GM23338 (cell line): ENCODE measurements at regions not wholly inside any gene's neighbourhood (a gene's known extent, or its start where the extent isn't known, plus 50 kb on each side); places are given as distances from the start of the nearest gene placed in this dataset.

Experiments
- ATAC-seq: fragments of 200-7000 bp; cut with Tn5 transposase; 3 replicates; pipeline ENCODE4 v1.9.1; 2020
- DNase-seq: peaks from one replicate; pipeline ENCODE4 v3.0.0-alpha.2; 2015; ENCODE audit warnings: low spot score
- H2AFZ ChIP-seq: fragments of 200-600 bp; sonication (generic); 2 replicates; pipeline ENCODE4 v1.8.0; 2016; ENCODE audit warnings: antibody characterized with exemption, mild to moderate bottlenecking, moderate library complexity
- H3F3A ChIP-seq: fragments of 200-600 bp; sonication (generic); replicated peaks from 2 replicates; pipeline ENCODE4 v1.8.0; 2017; ENCODE audit warnings: antibody characterized with exemption, mixed run types, low read depth
- H3K27ac ChIP-seq: fragments of 200-600 bp; sonication (generic); 2 replicates; pipeline ENCODE4 v1.6.1; 2016; ENCODE audit warnings: low read depth
- H3K27me3 ChIP-seq: fragments of 200-600 bp; sonication (generic); 2 replicates; pipeline ENCODE4 v1.8.0; 2016; ENCODE audit warnings: mild to moderate bottlenecking, mixed run types, moderate library complexity; ENCODE audit not compliant: insufficient read depth
- H3K36me3 ChIP-seq: fragments of 200-600 bp; sonication (generic); 2 replicates; pipeline ENCODE4 v1.8.0; 2016; ENCODE audit warnings: mild to moderate bottlenecking; ENCODE audit not compliant: insufficient read depth
- H3K4me1 ChIP-seq: fragments of 200-600 bp; sonication (generic); 2 replicates; pipeline ENCODE4 v1.8.0; 2016; ENCODE audit warnings: mild to moderate bottlenecking, moderate library complexity; ENCODE audit not compliant: insufficient read depth
- H3K4me2 ChIP-seq: fragments of 200-600 bp; sonication (generic); 2 replicates; pipeline ENCODE4 v1.7.1; 2017; ENCODE audit warnings: mixed run types
- H3K4me3 ChIP-seq: fragments of 200-600 bp; sonication (generic); 2 replicates; pipeline ENCODE4 v1.6.1; 2016; ENCODE audit warnings: mixed run types
- H3K79me2 ChIP-seq: fragments of 200-600 bp; sonication (generic); replicated peaks from 2 replicates; pipeline ENCODE4 v1.8.0; 2017; ENCODE audit warnings: mild to moderate bottlenecking; ENCODE audit not compliant: insufficient read depth
- H3K9me2 ChIP-seq: fragments of 200-600 bp; sonication (generic); 2 replicates; pipeline ENCODE4 v1.8.0; 2017; ENCODE audit not compliant: insufficient read depth
- H4K20me1 ChIP-seq: fragments of 200-600 bp; sonication (generic); replicated peaks from 2 replicates; pipeline ENCODE4 v1.8.0; 2017; ENCODE audit warnings: mild to moderate bottlenecking; ENCODE audit not compliant: insufficient read depth
- H3K27ac Mint-ChIP-seq: 2 replicates; pipeline ENCODE4 v1.8.0; 2020; ENCODE audit warnings: inconsistent platforms, mild to moderate bottlenecking, moderate library complexity, mixed read lengths
- H3K27me3 Mint-ChIP-seq: 3 replicates; pipeline ENCODE4 v1.8.0; 2022; ENCODE audit warnings: low read depth, mild to moderate bottlenecking, moderate library complexity, mixed read lengths, inconsistent platforms; ENCODE audit not compliant: insufficient read depth, poor library complexity
- H3K36me3 Mint-ChIP-seq: 3 replicates; pipeline ENCODE4 v1.8.0; 2021; ENCODE audit warnings: low read depth, mild to moderate bottlenecking, inconsistent platforms, moderate library complexity, mixed read lengths
- H3K4me1 Mint-ChIP-seq: 3 replicates; pipeline ENCODE4 v1.8.0; 2020; ENCODE audit warnings: mild to moderate bottlenecking, inconsistent platforms, mixed read lengths
- H3K4me3 Mint-ChIP-seq: 3 replicates; pipeline ENCODE4 v1.8.0; 2021; ENCODE audit warnings: moderate library complexity, mild to moderate bottlenecking, inconsistent platforms, mixed read lengths
- H3K9me3 Mint-ChIP-seq: 3 replicates; pipeline ENCODE4 v1.8.0; 2020; ENCODE audit warnings: moderate library complexity, mild to moderate bottlenecking, inconsistent platforms, mixed read lengths
- CREB1 ChIP-seq: fragments of 250-450 bp; sonication (Bioruptor Pico); IDR thresholded peaks from 2 replicates; pipeline ENCODE4 v1.5.0; 2020; ENCODE audit warnings: low read depth, mild to moderate bottlenecking, moderate library complexity
- CTCF ChIP-seq, 2 experiments: fragments of 200-600 bp in 1 of 2; sonication (generic) in 1 of 2; conservative IDR thresholded peaks; 2 replicates each; pipeline versions ENCODE4 v1.5.1 to v1.6.1; 2016 to 2017; ENCODE audit warnings: antibody characterized with exemption in 2 of 2, low read depth in 2 of 2, mild to moderate bottlenecking in 2 of 2, moderate library complexity in 1 of 2
- ETS1 ChIP-seq: IDR thresholded peaks from 2 replicates; pipeline ENCODE4 v1.6.1; 2016; ENCODE audit warnings: antibody characterized with exemption
- EZH2 ChIP-seq: fragments of 200-600 bp; sonication (generic); IDR thresholded peaks from one replicate; pipeline ENCODE4 v1.8.0; 2017; ENCODE audit warnings: antibody characterized with exemption, mild to moderate bottlenecking, low read depth; ENCODE audit not compliant: unreplicated experiment
- EZH2phosphoT487 ChIP-seq: fragments of 200-600 bp; sonication (generic); IDR thresholded peaks from one replicate; pipeline ENCODE4 v1.8.1; 2018; ENCODE audit warnings: antibody characterized with exemption; ENCODE audit not compliant: unreplicated experiment
- JUNB ChIP-seq: IDR thresholded peaks from one replicate; pipeline ENCODE4 v1.6.1; 2016; ENCODE audit warnings: antibody characterized with exemption; ENCODE audit not compliant: unreplicated experiment
- POLR2AphosphoS5 ChIP-seq: IDR thresholded peaks from 2 replicates; pipeline ENCODE4 v1.6.1; 2016; ENCODE audit warnings: antibody characterized with exemption, low read depth
- REST ChIP-seq: IDR thresholded peaks from one replicate; pipeline ENCODE4 v1.6.1; 2018; ENCODE audit warnings: antibody characterized with exemption; ENCODE audit not compliant: unreplicated experiment
- STAT1 ChIP-seq: IDR thresholded peaks from one replicate; pipeline ENCODE4 v1.6.1; 2016; ENCODE audit warnings: antibody characterized with exemption; ENCODE audit not compliant: unreplicated experiment
- ZNF114 ChIP-seq: fragments of 250-450 bp; sonication (Bioruptor Pico); IDR thresholded peaks from 2 replicates; pipeline ENCODE4 v1.5.0; 2020; ENCODE audit warnings: mild to moderate bottlenecking, moderate library complexity
- ZNF331 ChIP-seq: fragments of 250-450 bp; sonication (Bioruptor Pico); IDR thresholded peaks from 2 replicates; pipeline ENCODE4 v1.5.0; 2020; ENCODE audit warnings: low read depth, mild to moderate bottlenecking, moderate library complexity

GRCh38 chr6:2594868-2595267 is 155.9 kb downstream of the MYLK4 start (continued):
- TF ChIP-seq EZH2 (no peak), ETS1 (no peak), ZNF331 (no peak), REST (no peak), ZNF114 (no peak), POLR2AphosphoS5 (no peak), STAT1 (no peak), JUNB (no peak), CREB1 (CRISPR knock-in tag) (no peak), CTCF (conservative IDR thresholded peaks at IDR 0.05; ENCODE audit: low read depth in 2 of 2) (no peak)

- Mint-ChIP-seq H3K4me3 (no peak overlapping the region), H3K36me3 (peaks cover 2% of the 10 kb centered on the region; the same call in 2 of the 3 replicates), H3K27ac (no peak overlapping the region), H3K4me1 (peaks cover 6% of the 10 kb centered on the region; the same call in 2 of the 3 replicates), H3K9me3 (peaks cover 11% of the 10 kb centered on the region), H3K27me3 (peaks cover 3% of the 10 kb centered on the region)
- Histone ChIP-seq H4K20me1 (no peaks in the 10 kb centered on the region), H3K9me2 (peaks cover 3% of the 10 kb centered on the region; the same call in 1 of the 2 replicates), H2AFZ (no peak overlapping the region), H3K4me1 (peaks cover 4% of the 10 kb centered on the region; the same call in 1 of the 2 replicates), H3K27me3 (no peaks in the 10 kb centered on the region), H3K27ac (no peak overlapping the region), H3K4me3 (no peak overlapping the region), H3K79me2 (no peaks in the 10 kb centered on the region), H3F3A (no peaks in the 10 kb centered on the region), H3K36me3 (no peaks in the 10 kb centered on the region), H3K4me2 (no peak overlapping the region)
- no peak for DNase-seq
- no peak for ATAC-seq
- TF ChIP-seq EZH2phosphoT487 (no peak), ZNF114 (no peak), POLR2AphosphoS5 (no peak), STAT1 (no peak), ETS1 (no peak), EZH2 (no peak), CTCF (conservative IDR thresholded peaks at IDR 0.05; ENCODE audit: low read depth in 2 of 2) (no peak), REST (no peak), JUNB (no peak), ZNF331 (no peak)
Observed at GRCh38 chr6:2593167-2593566, 157.6 kb downstream of the MYLK4 start.
